ENCODE measurements at regions not wholly inside any gene's neighbourhood (a gene's known extent, or its start where the extent isn't known, plus 50 kb on each side); places are given as distances from the start of the nearest gene placed in this dataset.

DNA sequence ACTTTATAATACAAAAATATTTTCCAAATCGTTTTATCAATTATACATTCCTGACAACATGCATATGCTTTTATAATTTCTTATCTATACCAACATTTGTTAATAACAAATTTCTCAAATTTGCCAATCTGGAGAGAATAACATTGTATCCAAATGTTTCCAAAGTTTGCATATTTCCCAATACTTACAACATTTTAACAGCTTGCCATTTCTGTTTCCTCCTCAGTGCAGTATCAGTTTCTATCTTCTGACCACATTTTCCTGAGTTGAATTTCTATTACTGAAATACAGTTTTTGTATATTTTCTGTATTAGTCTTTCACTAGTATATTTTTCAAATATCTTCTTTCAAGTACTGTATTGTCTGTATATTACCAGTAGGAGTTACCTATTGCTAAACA lies 1594.3 kb downstream of the PLA2G4A start:
- TF ChIP-seq, protein P1, sequence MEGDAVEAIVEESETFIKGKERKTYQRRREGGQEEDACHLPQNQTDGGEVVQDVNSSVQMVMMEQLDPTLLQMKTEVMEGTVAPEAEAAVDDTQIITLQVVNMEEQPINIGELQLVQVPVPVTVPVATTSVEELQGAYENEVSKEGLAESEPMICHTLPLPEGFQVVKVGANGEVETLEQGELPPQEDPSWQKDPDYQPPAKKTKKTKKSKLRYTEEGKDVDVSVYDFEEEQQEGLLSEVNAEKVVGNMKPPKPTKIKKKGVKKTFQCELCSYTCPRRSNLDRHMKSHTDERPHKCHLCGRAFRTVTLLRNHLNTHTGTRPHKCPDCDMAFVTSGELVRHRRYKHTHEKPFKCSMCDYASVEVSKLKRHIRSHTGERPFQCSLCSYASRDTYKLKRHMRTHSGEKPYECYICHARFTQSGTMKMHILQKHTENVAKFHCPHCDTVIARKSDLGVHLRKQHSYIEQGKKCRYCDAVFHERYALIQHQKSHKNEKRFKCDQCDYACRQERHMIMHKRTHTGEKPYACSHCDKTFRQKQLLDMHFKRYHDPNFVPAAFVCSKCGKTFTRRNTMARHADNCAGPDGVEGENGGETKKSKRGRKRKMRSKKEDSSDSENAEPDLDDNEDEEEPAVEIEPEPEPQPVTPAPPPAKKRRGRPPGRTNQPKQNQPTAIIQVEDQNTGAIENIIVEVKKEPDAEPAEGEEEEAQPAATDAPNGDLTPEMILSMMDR (IDR thresholded peaks at IDR 0.05; ENCODE audit: borderline replicate concordance, extremely low read depth, low read length, poor library complexity, severe bottlenecking): no peak
- TF ChIP-seq EZH2 (IDR thresholded peaks at IDR 0.05; ENCODE audit: borderline replicate concordance, low read depth, low read length, severe bottlenecking): no peak
